Activated naive CD8-positive, alpha-beta T cell (primary cell): ENCODE measurements at regions not wholly inside any gene's neighbourhood (a gene's known extent, or its start where the extent isn't known, plus 50 kb on each side); places are given as distances from the start of the nearest gene placed in this dataset.

Source experiments
- H3K27ac Mint-ChIP-seq: one replicate; pipeline ENCODE4 v1.8.0; 2021; ENCODE audit warnings: mixed read lengths
- H3K27me3 Mint-ChIP-seq: one replicate; pipeline ENCODE4 v1.8.0; 2021; ENCODE audit warnings: mixed read lengths
- H3K36me3 Mint-ChIP-seq: one replicate; pipeline ENCODE4 v1.8.0; 2021; ENCODE audit warnings: mixed read lengths
- H3K4me1 Mint-ChIP-seq: one replicate; pipeline ENCODE4 v1.8.0; 2021; ENCODE audit warnings: low read depth, mixed read lengths
- H3K4me3 Mint-ChIP-seq: one replicate; pipeline ENCODE4 v1.8.0; 2021; ENCODE audit warnings: mild to moderate bottlenecking, mixed read lengths
- H3K9me3 Mint-ChIP-seq: one replicate; pipeline ENCODE4 v1.8.0; 2021; ENCODE audit warnings: low read depth, mixed read lengths

- no peaks in the 10 kb centered on the region for H3K27me3 Mint-ChIP-seq
- no peaks in the 10 kb centered on the region for H3K4me1 Mint-ChIP-seq
- H3K9me3 Mint-ChIP-seq, result no peaks in the 10 kb centered on the region
- no peak overlapping the region for H3K27ac Mint-ChIP-seq
- no peaks in the 10 kb centered on the region for H3K36me3 Mint-ChIP-seq
- H3K4me3 Mint-ChIP-seq, result no peak overlapping the region
Observed at GRCh38 chr14:54129850-54130640, 173.4 kb upstream of the BMP4 start.

- Mint-ChIP-seq H3K27me3 (no peaks in the 10 kb centered on the region), H3K4me3 (no peak overlapping the region), H3K9me3 (no peaks in the 10 kb centered on the region), H3K4me1 (no peaks in the 10 kb centered on the region), H3K36me3 (no peaks in the 10 kb centered on the region), H3K27ac (no peak overlapping the region)
Observed at GRCh38 chr14:54132496-54132895, 175.9 kb upstream of the BMP4 start.

- H3K4me3 Mint-ChIP-seq, result no peak overlapping the region
- no peaks in the 10 kb centered on the region for H3K9me3 Mint-ChIP-seq
- H3K27ac Mint-ChIP-seq, result no peak overlapping the region
- no peaks in the 10 kb centered on the region for H3K36me3 Mint-ChIP-seq
- H3K4me1 Mint-ChIP-seq, result no peaks in the 10 kb centered on the region
- H3K27me3 Mint-ChIP-seq, result no peaks in the 10 kb centered on the region
Observed at GRCh38 chr14:54133896-54134295, 177.3 kb upstream of the BMP4 start.

GRCh38 chr14:54135804-54136280, 179.2 kb upstream of the BMP4 start:
- H3K4me1 Mint-ChIP-seq, result no peaks in the 10 kb centered on the region
- no peak overlapping the region for H3K4me3 Mint-ChIP-seq

GRCh38 chr14:54136894-54137613, 180.4 kb upstream of the BMP4 start:
- Mint-ChIP-seq H3K27ac (no peak overlapping the region), H3K27me3 (peaks cover 3% of the 10 kb centered on the region), H3K4me3 (no peak overlapping the region), H3K36me3 (no peaks in the 10 kb centered on the region), H3K4me1 (no peaks in the 10 kb centered on the region), H3K9me3 (peaks cover 3% of the 10 kb centered on the region)

More at GRCh38 chr14:54135804-54136280, 179.2 kb upstream of the BMP4 start:
- H3K36me3 Mint-ChIP-seq, result no peaks in the 10 kb centered on the region
- no peak overlapping the region for H3K27ac Mint-ChIP-seq
- H3K9me3 Mint-ChIP-seq, result peaks cover under 1% of the 10 kb centered on the region
- H3K27me3 Mint-ChIP-seq, result no peaks in the 10 kb centered on the region

GRCh38 chr14:54137614-54137961, 181.0 kb upstream of the BMP4 start:
- Mint-ChIP-seq H3K27ac (no peak overlapping the region), H3K36me3 (no peaks in the 10 kb centered on the region), H3K4me3 (no peak overlapping the region), H3K4me1 (no peaks in the 10 kb centered on the region), H3K9me3 (peaks cover 3% of the 10 kb centered on the region), H3K27me3 (peaks cover 4% of the 10 kb centered on the region)

GRCh38 chr14:54138024-54138353, 181.4 kb upstream of the BMP4 start:
- Mint-ChIP-seq H3K36me3 (no peaks in the 10 kb centered on the region), H3K4me3 (no peak overlapping the region), H3K27ac (no peak overlapping the region), H3K27me3 (peaks cover 4% of the 10 kb centered on the region), H3K9me3 (peaks cover 3% of the 10 kb centered on the region), H3K4me1 (no peaks in the 10 kb centered on the region)

- Mint-ChIP-seq H3K4me3 (no peak overlapping the region), H3K4me1 (no peaks in the 10 kb centered on the region), H3K9me3 (peaks cover 3% of the 10 kb centered on the region), H3K36me3 (no peaks in the 10 kb centered on the region), H3K27me3 (peaks cover 5% of the 10 kb centered on the region), H3K27ac (no peak overlapping the region)
Observed at GRCh38 chr14:54138354-54139038, 181.9 kb upstream of the BMP4 start.

GRCh38 chr14:54140551-54140950, 183.9 kb upstream of the BMP4 start:
- Mint-ChIP-seq H3K9me3 (peaks cover 3% of the 10 kb centered on the region), H3K27me3 (peaks cover 5% of the 10 kb centered on the region), H3K4me3 (no peak overlapping the region), H3K36me3 (no peaks in the 10 kb centered on the region), H3K27ac (no peak overlapping the region), H3K4me1 (no peaks in the 10 kb centered on the region)

- Mint-ChIP-seq H3K4me3 (no peak overlapping the region), H3K27me3 (peaks cover 4% of the 10 kb centered on the region), H3K4me1 (no peaks in the 10 kb centered on the region), H3K27ac (no peak overlapping the region), H3K36me3 (no peaks in the 10 kb centered on the region), H3K9me3 (peaks cover 12% of the 10 kb centered on the region)
Observed at GRCh38 chr14:54146601-54147000, 190.0 kb upstream of the BMP4 start.

- no peak overlapping the region for H3K27ac Mint-ChIP-seq
- H3K4me3 Mint-ChIP-seq, result no peak overlapping the region
- H3K36me3 Mint-ChIP-seq, result no peaks in the 10 kb centered on the region
- no peaks in the 10 kb centered on the region for H3K4me1 Mint-ChIP-seq
- H3K9me3 Mint-ChIP-seq, result peaks cover 12% of the 10 kb centered on the region
- peaks cover 1% of the 10 kb centered on the region for H3K27me3 Mint-ChIP-seq
Observed at GRCh38 chr14:54147282-54147681, 190.7 kb upstream of the BMP4 start.

GRCh38 chr14:54147758-54148157, 191.1 kb upstream of the BMP4 start:
- Mint-ChIP-seq H3K36me3 (no peaks in the 10 kb centered on the region), H3K27ac (no peak overlapping the region), H3K4me1 (no peaks in the 10 kb centered on the region), H3K4me3 (no peak overlapping the region), H3K9me3 (peaks cover 12% of the 10 kb centered on the region), H3K27me3 (peaks cover 1% of the 10 kb centered on the region)

GRCh38 chr14:54148251-54148650, 191.6 kb upstream of the BMP4 start:
- no peaks in the 10 kb centered on the region for H3K4me1 Mint-ChIP-seq
- peaks cover 1% of the 10 kb centered on the region for H3K27me3 Mint-ChIP-seq
- H3K36me3 Mint-ChIP-seq, result no peaks in the 10 kb centered on the region
- H3K9me3 Mint-ChIP-seq, result peaks cover 12% of the 10 kb centered on the region
- H3K4me3 Mint-ChIP-seq, result no peak overlapping the region
- no peak overlapping the region for H3K27ac Mint-ChIP-seq

- Mint-ChIP-seq H3K27ac (no peak overlapping the region), H3K9me3 (peaks cover 12% of the 10 kb centered on the region), H3K27me3 (no peaks in the 10 kb centered on the region), H3K36me3 (no peaks in the 10 kb centered on the region), H3K4me1 (no peaks in the 10 kb centered on the region), H3K4me3 (no peak overlapping the region)
Observed at GRCh38 chr14:54152351-54152750, 195.7 kb upstream of the BMP4 start.
